Psoas muscle (tissue), 7 donors: ENCODE measurements at regions not wholly inside any gene's neighbourhood (a gene's known extent, or its start where the extent isn't known, plus 50 kb on each side); places are given as distances from the start of the nearest gene placed in this dataset.

Experiments
- ATAC-seq, 4 donors: fragments of 200-7000 bp; cut with Tn5 transposase; one replicate each; pipeline ENCODE4 v1.9.1; 2020; ENCODE audit warnings: moderate library complexity in 3 of 4, mild to moderate bottlenecking in 2 of 4
- DNase-seq, 2 donors: peaks; one replicate each; pipeline ENCODE4 v3.0.0-alpha.2; 2020
- H3K27ac ChIP-seq: fragments of 200-600 bp; one replicate; pipeline ENCODE4 v1.8.0; 2022
- H3K27me3 ChIP-seq, 3 donors: fragments of 200-600 bp in 1 of 3; one replicate each; pipeline versions ENCODE4 v1.6.1 to v1.8.0; 2013 to 2022; ENCODE audit warnings: low read length in 2 of 3, mild to moderate bottlenecking in 2 of 3, moderate library complexity in 1 of 3; ENCODE audit not compliant: insufficient read depth in 3 of 3
- H3K36me3 ChIP-seq, 2 donors: fragments of 200-600 bp in 1 of 2; one replicate each; pipeline versions ENCODE4 v1.6.1 to v1.8.0; 2013 to 2022; ENCODE audit warnings: low read depth in 1 of 2, mild to moderate bottlenecking in 1 of 2, moderate library complexity in 1 of 2; ENCODE audit not compliant: insufficient read depth in 1 of 2
- H3K4me1 ChIP-seq: fragments of 200-600 bp; one replicate; pipeline ENCODE4 v1.8.0; 2022
- H3K4me3 ChIP-seq: fragments of 200-600 bp; one replicate; pipeline ENCODE4 v1.8.0; 2022; ENCODE audit warnings: mild to moderate bottlenecking
- H3K9me3 ChIP-seq: fragments of 200-600 bp; one replicate; pipeline ENCODE4 v1.8.0; 2022
- CTCF ChIP-seq: fragments of 200-600 bp; IDR thresholded peaks from one replicate; pipeline ENCODE4 v1.8.0; 2022; ENCODE audit warnings: antibody characterized with exemption
- WGBS, 3 donors: extraction: QIAGEN DNeasy Blood & Tissue Kit; methylation state at CpG; one replicate each; pipeline versions ENCODE4 v1.1.6 to v1.1.7; 2013; 5-methylcytosine and 5-hydroxymethylcytosine counted together
- intact Hi-C, 2 donors: fragments of 100-400 bp; cut with DNase I; formaldehyde crosslinking; loops; one replicate each; pipeline versions ENCODE4 v1.11.0 to v1.14.2; 2022
- donor health status: healthy with polysubstance abuse.
- donor health status: DM: no; HTN: no; CAD: no; lungs with moderate emphysema.
- donor health status: Bipolar disorder and iron deficiency.
- donor health status: healthy.
- donor health status: DM: yes; HTN: yes; CAD: no.
- donor health status: DM: no; HTN: no; CAD: no.
- donor health status: DM: yes; HTN: yes; CAD: no.

GRCh38 chr3:36317915-36318314, 62.4 kb upstream of the STAC start:
- peaks cover 4% of the 10 kb centered on the region for H3K9me3 ChIP-seq
- H3K36me3 ChIP-seq, result no peaks in the 10 kb centered on the region
- H3K27ac ChIP-seq, result no peak overlapping the region
- no peak for ATAC-seq
- 55 to 67% (median 58%) methylated on average over 3 of the region's 3 CpGs for WGBS, 3 donors
- TF ChIP-seq CTCF, result no peak
- H3K27me3 ChIP-seq, result no peaks in the 10 kb centered on the region
- H3K4me3 ChIP-seq, result no peak overlapping the region
- DNase-seq, result no peak
- no peaks in the 10 kb centered on the region for H3K4me1 ChIP-seq
- intact Hi-C loops, result no loop called here

- Histone ChIP-seq H3K36me3 (no peaks in the 10 kb centered on the region), H3K9me3 (peaks cover 4% of the 10 kb centered on the region), H3K4me1 (no peaks in the 10 kb centered on the region), H3K27me3 (no peaks in the 10 kb centered on the region), H3K4me3 (no peak overlapping the region), H3K27ac (no peak overlapping the region)
- intact Hi-C loops, result no loop called here
- TF ChIP-seq CTCF, result no peak
- ATAC-seq (no peak), DNase-seq (no peak)
- WGBS, 3 donors, result 49 to 63% (median 56%) methylated on average over 3 of the region's 3 CpGs
Measured at GRCh38 chr3:36318621-36319200, 61.6 kb upstream of the STAC start.

- Histone ChIP-seq H3K9me3 (peaks cover 4% of the 10 kb centered on the region), H3K4me3 (no peak overlapping the region), H3K27me3 (no peaks in the 10 kb centered on the region), H3K36me3 (no peaks in the 10 kb centered on the region), H3K4me1 (no peaks in the 10 kb centered on the region), H3K27ac (no peak overlapping the region)
- DNase-seq (no peak), ATAC-seq (no peak)
- no peak for TF ChIP-seq CTCF
- WGBS, 3 donors, result 54 to 75% (median 66%) methylated on average over 1 of the region's 1 CpG
- intact Hi-C loops, result no loop called here
Measured at GRCh38 chr3:36319680-36320079, 60.6 kb upstream of the STAC start.
